HG03139 (cell line): ENCODE measurements at regions not wholly inside any gene's neighbourhood (a gene's known extent, or its start where the extent isn't known, plus 50 kb on each side); places are given as distances from the start of the nearest gene placed in this dataset.

Experiments used
- ATAC-seq: cut with Tn5 transposase; IDR thresholded peaks from one replicate; pipeline ENCODE4 v1.9.1; 2021; ENCODE audit not compliant: unreplicated experiment

DNA sequence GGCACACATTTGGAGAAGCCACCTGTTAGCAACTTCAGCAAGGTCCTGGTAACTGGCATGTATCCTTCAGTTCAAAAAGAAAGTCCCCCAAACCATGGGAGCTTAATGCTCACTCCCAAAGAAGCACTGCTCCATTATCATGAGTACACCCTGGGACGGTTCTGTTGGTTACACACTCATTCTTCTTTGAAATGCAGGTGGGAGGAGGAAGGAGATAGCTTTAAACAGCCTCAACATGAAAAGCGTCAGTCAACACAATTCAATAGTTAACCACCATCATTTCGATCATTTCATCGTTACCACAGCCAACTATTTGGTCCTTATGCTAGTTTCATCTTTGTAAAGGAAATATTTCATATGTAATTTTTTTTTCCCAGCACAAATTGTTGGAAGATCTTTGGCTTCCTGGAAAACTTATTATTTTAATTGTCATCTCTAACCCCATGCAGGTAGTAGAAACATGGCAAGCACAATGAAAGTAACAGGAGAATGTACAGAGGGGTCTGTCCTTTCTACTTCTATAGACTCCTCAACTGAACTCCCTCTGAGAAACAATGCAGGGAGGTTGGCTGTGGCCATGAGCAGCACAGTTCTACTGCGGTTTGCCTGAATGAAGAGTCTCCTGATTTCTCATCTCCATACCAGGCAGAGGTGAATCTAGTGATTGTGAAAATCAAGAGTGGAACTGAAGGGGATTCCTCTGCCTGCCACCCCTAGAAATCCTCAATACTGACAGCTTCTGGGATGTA, 196.4 kb upstream of the FOXN3 start:
- ATAC-seq: no peak

DNA sequence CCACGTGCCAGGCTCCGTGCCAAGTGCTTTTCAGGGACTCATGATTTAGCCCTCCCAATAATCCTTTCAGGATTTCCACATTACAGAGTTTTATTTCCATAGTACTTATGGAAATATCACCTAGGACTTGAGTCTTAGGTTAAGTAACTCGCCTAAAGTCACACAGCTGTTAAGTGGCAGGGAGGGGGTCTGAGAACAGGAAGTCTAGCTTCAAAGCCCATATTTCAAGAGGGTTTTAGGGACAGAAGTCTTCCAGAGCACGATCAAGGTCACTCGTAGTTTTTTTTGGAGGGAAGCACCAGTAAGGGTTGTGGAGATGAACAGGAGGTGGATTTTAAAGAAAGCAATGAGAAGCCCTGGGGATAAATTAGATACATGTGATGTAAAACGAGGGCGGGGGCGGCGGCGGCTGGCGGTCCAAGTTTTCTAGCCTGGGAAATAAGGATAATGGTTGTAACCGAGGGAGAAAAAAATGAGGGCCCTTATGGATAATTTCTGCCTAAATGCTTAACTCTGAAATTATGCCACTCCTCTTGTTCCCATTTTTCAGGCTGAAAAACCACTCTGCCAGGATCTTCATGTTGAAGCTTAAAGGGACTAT, 192.6 kb upstream of the FOXN3 start:
- no peak for ATAC-seq

DNA sequence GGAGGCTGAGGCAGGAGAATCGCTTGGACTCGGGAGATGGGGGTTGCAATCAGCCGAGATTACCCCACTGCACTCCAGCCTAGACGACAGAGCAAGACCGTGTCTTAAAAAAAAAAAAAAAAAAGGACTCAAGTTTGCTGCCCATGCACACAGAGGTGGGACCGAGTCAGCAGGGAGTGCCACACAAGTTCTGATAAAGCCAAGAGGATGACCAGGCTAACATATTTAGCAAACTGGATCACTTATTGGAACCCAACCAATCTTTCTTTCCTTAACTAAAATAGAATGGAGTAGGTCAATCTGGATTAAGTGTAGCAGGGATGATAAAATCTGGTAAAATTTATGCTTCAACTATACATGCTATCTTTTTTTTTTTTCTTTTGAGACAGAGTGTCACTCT, 190.4 kb upstream of the FOXN3 start:
- ATAC-seq: no peak

DNA sequence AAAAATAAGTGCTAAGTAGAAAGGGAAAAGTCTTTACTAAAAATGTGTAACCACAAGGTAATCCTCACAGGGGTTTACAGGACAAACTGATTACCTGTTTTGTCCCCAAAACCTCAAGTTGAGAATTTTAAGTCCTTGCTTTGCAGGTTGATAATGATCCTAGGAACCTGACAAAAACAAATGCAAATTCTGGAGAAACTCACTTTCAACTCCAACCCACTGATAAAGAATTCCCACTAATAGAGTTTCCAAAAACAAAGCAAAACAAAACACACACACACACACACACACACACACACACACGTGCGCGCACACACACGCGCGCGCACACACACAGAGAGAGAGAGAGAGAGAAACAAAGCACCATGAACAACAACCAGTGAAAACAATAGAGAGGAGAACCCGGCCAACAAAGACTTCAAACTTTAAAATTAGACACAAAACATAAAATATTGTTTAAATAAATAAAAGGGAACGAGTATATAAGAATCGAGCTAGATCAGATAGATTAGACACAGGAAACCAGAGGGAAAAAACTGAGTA, 187.0 kb upstream of the FOXN3 start:
- ATAC-seq: no peak

DNA sequence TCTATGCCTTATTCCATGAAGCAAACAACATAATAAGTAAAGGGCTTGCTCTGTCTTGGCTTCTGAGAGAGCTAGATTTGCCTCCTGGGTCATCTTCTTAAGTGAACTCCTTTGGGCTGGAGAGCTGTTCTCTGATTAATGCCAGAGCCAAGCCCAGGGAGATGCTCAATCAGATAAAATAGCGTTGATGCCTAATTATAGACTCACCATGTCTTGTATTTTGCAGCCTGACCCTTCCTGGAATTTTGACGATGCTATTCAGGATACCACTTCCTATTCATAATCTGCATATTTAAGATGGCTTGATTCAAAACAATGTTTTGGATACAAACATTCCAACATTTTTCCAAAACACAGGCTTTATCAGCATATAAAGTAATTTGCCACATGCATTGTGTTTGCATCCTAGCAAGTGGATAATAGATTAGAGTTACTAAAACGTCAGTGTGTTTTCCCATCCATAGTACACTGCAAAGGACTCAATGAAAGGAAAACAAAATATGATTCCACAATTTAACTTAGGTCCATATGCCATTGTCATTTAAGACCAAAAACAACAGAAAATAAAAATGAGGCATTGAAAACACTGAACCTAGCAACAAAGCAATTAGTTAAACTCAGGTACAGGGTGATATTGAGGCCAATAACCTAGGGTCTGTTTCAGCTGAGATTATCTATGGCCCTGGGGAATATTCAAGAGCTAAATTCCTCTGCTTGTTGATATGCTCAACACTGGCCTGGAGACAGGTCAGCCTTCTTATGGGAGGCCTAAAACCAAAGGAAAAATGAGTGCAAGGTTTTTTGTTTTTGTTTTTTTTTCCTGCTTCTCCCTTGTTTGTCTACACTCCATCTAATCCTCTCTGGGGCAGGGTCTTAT, 184.2 kb upstream of the FOXN3 start:
- ATAC-seq: no peak

DNA sequence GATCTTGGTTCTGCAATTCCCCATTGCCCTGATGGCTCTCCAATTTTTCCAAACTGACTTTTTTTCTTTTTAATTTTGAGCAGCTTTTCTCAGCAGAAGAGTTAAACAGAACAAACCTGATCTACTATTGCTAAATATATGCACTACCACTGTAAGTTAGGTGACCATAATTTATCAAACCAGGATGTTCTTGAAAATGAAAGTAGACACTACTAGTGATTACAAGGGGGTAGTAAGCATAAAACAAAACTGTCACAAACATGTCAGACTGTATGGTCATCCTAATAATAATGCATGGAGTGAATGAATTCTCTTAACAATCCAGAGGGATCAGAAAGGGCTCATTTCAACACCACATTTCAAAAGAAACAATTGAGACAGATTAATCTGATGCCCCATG, 183.0 kb upstream of the FOXN3 start:
- ATAC-seq: no peak

DNA sequence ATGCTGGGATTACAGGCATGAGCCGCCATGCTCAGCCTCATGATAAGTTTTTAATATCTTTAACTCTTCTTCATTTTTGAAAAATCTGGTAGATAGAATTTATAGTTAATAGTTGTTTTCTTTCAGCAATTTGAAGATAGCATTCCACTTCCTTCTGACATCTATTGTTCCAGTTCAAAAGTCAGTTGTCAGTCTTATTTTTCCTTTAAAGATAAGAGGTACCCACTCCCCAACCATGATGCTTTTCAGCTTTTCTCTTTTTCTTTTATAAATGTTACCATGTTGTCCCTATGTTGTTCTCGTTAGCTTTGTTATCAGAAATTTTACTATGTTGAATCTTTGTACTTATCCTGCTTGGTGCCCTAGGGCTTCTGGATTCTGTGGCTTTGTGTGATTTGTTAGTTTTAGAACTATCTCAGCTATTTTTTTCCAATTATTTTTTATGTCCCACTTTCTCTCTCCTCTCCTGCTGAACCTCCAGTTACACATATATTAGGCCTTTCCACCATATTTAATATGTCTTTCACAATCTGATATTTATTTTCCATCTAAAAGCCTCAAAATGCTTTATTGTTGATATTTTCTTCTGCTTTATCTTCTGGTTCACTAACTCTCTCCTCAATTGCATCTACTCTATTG, 181.6 kb upstream of the FOXN3 start:
- no peak for ATAC-seq

DNA sequence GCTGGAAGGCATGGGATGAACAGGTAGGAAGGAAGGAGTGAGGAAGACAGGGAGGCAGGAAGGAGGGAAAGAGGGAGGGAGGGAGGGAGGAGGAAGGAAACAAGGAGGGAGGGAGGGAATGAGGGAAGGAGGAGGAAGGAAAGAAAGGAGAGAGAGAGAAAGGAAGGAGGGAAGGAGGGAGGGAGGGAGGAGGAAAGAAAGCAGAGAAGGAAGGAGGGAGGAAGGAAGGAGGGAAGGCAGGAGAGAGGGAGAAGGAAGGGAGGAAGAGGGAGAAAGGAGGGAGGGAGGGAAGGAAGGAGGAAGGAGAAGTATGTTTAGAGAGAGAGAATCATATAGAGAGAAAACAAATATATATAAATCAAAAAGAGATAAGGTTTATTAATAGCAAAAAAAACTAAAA, 175.9 kb upstream of the FOXN3 start:
- no peak for ATAC-seq

DNA sequence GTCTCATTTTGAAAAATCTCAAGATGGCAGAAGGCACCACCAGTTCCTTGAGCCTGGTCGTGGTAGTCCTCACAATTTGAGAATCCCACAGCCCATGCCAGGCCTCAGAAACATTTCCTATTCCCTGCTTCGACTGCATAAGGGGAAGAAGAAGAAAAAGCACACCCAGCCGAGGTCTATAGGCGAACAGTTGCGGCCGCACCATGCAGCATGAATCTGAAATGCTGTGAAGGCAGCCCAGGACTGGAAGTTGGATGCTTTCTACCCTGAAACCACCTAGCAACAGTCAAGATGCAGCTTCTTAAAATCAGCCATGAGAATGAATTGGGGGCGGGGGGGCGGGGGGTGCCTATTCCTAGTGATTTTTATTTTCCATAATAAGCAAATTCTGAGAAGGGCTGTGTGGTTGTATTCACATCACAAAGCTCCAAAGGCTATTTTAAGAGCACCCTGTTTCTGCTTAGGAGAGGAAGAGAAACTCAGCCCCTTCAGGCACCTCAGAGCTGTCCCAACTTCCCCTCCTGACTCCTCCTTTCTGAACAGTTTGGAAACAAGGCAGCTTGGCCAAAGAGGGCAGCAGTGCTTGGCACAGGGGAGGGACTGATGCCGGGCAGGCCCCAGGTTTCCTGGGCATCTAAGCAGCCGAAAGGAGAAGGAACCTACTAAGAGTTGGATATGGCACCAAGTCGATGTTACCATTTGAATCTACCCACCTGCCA, 172.5 kb upstream of the FOXN3 start:
- ATAC-seq: no peak

DNA sequence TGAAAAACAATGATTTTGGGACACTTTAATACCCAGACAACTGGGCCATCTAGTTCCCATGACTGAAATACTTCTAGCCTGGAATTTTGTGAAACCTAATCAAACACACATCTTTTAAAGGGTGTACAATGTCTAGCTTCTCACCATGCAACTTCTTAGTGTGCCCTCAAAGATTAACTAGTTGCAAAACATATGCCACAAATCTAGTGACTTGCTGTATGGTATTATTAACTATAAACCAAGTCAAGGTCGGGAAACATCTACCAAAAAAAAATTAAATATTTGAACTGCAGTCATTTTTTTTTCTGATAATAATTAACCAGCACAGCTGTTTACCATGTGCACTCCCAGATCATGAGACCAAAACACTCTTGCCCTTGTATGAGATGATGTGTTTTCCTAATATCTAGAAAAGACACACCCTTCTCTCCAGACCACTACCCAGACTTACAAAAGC, 171.8 kb upstream of the FOXN3 start:
- no peak for ATAC-seq

DNA sequence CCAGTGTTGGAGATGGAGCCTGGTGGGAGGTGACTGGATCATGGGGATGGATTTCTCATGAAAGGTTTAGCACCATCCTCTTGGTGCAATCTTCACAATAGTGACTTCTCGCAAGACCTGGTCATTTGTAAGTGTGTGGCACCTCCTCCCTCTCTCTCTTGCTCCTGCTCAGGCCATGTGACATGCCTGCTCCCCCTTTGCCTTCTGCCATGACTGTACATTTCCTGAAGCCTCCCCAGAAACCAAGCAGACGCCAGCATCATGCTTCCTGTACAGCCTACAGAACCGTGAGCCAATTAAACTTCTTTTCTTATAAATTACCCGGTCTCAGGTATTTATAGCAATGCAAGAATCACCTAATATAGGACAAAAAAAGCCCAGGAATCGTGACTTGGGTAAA, 171.0 kb upstream of the FOXN3 start:
- ATAC-seq: no peak

DNA sequence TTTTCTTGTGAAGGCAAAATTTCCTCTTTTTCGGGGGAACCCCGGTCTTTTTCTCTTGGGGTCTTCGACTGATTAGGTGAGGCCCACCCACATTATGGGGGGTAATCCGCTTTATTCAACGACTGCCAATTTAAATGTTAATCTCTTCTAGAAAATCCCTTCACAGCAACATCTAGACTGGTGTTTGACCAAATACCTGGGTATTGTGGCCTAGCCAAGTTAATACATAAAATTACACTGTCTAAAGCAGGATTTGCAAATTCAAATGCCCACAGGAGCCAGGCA, 170.0 kb upstream of the FOXN3 start:
- no peak for ATAC-seq

DNA sequence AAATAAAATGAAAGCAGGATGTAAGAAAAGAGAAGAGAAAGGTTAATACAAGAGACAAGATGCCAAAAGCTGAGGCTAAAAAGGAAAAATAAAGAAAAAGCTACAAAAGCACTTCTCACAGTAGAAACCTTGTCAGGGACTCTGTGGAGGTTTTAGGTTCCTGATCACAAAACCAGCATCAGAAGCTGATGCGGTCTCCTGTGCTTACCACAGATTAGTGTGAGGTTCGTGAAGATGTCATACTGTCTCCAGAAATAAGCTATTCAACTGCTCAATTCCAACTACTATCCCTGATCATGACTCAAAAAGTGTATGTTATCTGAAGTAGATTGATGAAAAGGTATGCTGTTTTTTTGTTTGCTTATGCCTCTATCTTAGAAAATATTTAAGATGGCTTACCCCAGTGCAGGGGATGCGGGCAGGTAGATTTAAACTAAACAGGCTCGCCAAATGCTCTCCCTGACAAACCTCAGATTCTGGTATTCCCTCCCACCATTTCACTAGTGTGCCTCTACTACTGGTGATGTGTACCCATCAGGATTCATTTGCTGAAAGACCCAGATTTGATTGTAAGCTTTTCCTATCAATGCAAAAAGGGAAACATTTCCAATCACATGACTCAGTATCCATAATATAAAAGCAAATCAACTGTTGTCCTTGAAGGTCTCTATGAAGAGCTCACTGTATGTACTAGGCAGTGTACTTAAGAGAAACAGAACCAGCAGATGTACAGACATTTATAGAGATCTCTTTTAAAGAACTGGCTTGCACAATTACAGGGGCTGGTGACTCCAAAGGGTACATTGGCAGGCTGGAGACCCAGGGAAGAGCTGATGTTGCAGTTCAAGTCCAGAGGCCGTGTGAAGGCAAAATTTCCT, 169.5 kb upstream of the FOXN3 start:
- ATAC-seq: no peak

DNA sequence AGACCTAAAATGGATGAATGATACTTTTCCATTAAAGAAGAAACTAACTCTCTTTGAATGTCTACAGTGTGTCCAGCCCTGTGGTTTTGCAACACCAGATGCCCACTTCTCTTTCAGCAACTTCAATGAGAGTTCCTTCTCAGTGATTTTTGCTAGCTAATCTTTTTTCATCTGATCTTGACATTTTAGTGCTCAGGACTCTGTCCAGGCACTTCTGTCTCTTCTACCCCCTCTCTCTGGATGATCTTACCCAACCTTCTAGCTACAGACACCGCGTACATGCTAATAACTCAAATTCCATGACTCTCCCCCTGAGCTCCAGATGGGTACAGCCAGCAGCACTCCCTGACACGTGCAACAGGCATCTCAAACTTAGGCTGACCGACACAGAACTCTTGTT, 161.1 kb upstream of the FOXN3 start:
- ATAC-seq: no peak

DNA sequence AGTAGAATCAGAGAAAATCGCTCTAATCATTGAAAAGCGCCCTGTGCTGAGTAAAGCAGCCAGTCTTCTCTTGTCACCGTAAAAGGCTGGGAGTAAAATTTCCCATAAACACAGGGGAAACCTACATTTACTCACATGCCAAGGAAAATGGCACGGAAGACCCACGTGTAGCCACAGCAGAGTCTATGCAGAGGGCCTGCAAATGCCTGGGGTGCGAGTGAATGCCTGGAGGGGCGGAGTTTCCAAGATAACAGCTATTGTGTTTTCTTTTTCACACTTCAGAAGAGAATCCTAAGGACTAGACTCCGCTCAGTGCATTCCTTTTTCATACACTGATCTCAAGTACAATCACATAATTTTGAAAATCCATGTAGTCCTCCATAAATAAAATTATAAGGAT, 159.9 kb upstream of the FOXN3 start:
- no peak for ATAC-seq

DNA sequence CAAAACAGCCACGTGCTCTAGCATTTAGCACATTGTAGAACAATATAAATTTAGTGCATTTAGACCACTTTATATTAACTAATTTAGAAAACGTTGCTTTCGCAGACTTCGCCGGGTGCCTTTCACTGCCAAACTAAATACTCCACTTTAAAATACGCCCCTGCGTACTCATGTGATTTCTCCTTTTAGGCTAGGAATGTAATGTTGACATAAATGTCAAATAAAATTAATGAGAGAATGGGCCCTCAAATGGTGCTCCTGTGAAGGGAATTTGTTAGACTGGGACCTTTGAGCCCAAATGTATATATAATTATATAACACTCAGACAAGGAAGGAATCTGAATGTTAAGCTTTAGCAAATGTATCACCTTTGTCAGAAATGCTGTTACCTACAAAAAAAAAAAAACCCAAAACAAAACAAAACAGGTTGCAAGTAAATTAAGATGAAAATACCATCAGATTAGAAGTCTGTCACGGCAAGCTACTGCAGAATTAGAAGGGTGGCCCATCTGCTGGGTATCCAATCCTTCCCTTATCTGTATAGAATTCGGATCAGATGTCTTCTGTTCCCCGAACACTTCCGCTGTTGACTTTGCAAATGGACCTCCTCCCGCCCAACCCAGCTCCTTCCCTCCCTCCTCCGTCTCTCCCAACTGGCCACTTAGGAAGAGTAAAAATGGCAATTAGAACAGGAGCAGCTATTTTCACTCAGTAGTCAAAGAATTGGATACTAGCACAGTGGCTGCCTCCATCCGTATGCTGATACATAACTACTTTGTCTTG, 159.3 kb upstream of the FOXN3 start:
- ATAC-seq: no peak

DNA sequence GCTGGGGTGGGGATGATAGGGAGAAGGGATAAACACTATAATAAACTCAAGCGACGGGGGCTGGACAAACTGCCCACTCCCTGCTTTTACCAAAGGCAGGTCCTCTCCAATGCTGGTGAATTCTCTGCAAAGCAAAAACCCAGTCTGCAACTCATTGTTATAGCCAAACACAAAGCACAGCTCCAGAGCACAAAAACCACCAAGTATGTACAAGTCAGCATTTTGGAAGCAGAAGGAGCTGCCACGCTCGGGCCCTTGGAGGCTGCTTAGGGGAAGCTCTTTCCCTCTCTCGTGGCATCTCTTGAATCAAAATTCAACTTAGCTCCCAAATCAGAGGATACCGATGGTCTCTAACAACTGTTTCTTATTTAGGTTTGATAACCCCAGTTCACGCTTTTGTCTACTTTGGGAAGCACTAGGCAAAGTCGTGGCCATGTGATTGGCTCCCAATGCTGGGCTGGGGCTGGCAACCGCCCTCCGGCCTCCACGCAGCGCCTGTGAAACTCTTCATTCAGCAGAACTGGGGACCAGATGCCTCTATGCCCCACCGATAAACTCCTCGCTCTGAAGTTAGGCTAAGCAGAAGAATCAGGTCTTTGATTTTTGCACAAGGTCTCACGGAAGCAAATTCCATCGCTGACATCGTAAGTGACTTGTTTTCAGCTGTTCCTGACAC, 158.5 kb upstream of the FOXN3 start:
- ATAC-seq: no peak

DNA sequence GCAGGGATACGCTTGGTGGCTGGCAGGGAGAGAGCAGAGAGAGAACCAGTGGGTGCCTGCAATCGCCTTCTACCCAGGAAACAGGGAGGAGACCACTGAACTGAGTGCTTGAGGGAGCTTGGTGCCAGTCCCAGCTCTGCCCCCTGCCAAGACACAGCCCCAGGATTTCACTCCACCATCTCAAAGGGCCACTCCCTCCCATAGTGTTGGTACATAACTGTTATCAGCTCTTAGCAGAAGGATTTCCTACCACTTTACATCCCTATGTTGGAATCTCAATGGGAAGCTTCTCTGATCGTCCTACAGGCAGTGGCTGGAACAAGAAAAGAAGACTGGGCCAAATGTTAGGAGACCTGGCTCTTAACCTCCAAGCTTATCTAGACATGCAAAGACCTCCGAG, 157.4 kb upstream of the FOXN3 start:
- ATAC-seq: no peak

DNA sequence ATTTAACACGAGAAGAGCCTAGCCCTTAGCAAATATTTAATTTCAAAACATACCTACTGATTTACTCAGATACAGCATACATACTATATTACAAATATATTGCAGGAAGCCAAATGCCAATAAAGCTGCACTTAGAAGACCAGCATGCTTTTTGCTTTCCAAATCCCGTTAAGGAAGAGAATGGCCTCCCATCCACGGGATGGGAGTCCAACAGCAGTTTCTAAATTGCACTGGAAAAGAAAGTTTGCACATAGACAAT, 156.3 kb upstream of the FOXN3 start:
- ATAC-seq: no peak
